SK-N-SH (cell line): ENCODE measurements at regions not wholly inside any gene's neighbourhood (a gene's known extent, or its start where the extent isn't known, plus 50 kb on each side); places are given as distances from the start of the nearest gene placed in this dataset.

Experiments used
- CTCF ChIA-PET: fragments of 300-600, 350-600 bp; formaldehyde crosslinking; extraction: SDS; loops from one replicate; lab custom pipeline; 2021; lab: Yijun Ruan, JAX
- POLR2A ChIA-PET: fragments of 350-600 bp; sonication (Branson Sonifier 250); formaldehyde crosslinking; extraction: SDS; loops from one replicate; lab custom pipeline; 2020; ENCODE audit warnings: antibody characterized with exemption, inconsistent platforms; lab: Yijun Ruan, JAX
- DNase-seq: peaks from one replicate; pipeline ENCODE4 v3.0.0; 2012
- H2AFZ ChIP-seq: fragments of 200-600 bp; sonication (generic); 2 replicates; pipeline ENCODE4 v1.8.1; 2016; ENCODE audit warnings: antibody characterized with exemption, mild to moderate bottlenecking, low read depth
- H3F3A ChIP-seq: fragments of 200-600 bp; sonication (generic); replicated peaks from 2 replicates; pipeline ENCODE3; 2016; ENCODE audit warnings: antibody characterized with exemption, mild to moderate bottlenecking; ENCODE audit not compliant: insufficient read depth
- H3K27ac ChIP-seq, 2 experiments: fragments of 200-500 bp in 1 of 2; fragments of 200-600 bp in 1 of 2; sonication (Bioruptor generic) in 1 of 2; sonication (generic), shearing (Covaris generic) in 1 of 2; 2 replicates each; pipeline versions ENCODE4 v1.5.1 to v1.6.1; 2014 to 2016; ENCODE audit warnings: low read depth in 2 of 2, inconsistent platforms in 1 of 2, low read length in 1 of 2, mild to moderate bottlenecking in 1 of 2, mixed read lengths in 1 of 2
- H3K27me3 ChIP-seq: fragments of 200-600 bp; sonication (generic), shearing (Covaris generic); 2 replicates; pipeline ENCODE4 v1.6.1; 2016; ENCODE audit warnings: mixed run types; ENCODE audit not compliant: insufficient read depth
- H3K36me3 ChIP-seq, 2 experiments: fragments of 200-500 bp in 1 of 2; fragments of 200-600 bp in 1 of 2; sonication (Bioruptor generic) in 1 of 2; sonication (generic) in 1 of 2; replicated peaks in 1 of 2; 2 replicates each; pipeline versions ENCODE3 to v1.5.1; 2014 to 2016; ENCODE audit warnings: low read length in 1 of 2, mild to moderate bottlenecking in 1 of 2; ENCODE audit not compliant: insufficient read depth in 2 of 2, control insufficient read depth in 1 of 2
- H3K4me1 ChIP-seq, 2 experiments: fragments of 200-500 bp in 1 of 2; fragments of 200-600 bp in 1 of 2; sonication (Bioruptor generic) in 1 of 2; sonication (generic), shearing (Covaris generic) in 1 of 2; 2 replicates each; pipeline versions ENCODE4 v1.5.1 to v1.6.1; 2014 to 2016; ENCODE audit warnings: low read depth in 1 of 2, low read length in 1 of 2, mixed run types in 1 of 2; ENCODE audit not compliant: insufficient read depth in 2 of 2, control insufficient read depth in 1 of 2
- H3K4me2 ChIP-seq: fragments of 200-600 bp; sonication (generic), shearing (Covaris generic); 2 replicates; pipeline ENCODE4 v1.6.1; 2017; ENCODE audit warnings: mixed run types
- H3K4me3 ChIP-seq, 2 experiments: fragments of 200-500 bp in 1 of 2; fragments of 200-600 bp in 1 of 2; sonication (Bioruptor generic) in 1 of 2; sonication (generic), shearing (Covaris generic) in 1 of 2; 2 replicates each; pipeline versions ENCODE4 v1.5.1 to v1.8.1; 2014 to 2016; ENCODE audit warnings: low read depth in 2 of 2, inconsistent platforms in 1 of 2, low read length in 1 of 2, mild to moderate bottlenecking in 1 of 2, mixed read lengths in 1 of 2, moderate library complexity in 1 of 2
- H3K79me2 ChIP-seq: fragments of 200-600 bp; sonication (generic); 2 replicates; pipeline ENCODE4 v1.8.1; 2017; ENCODE audit warnings: mild to moderate bottlenecking; ENCODE audit not compliant: insufficient read depth
- H3K9ac ChIP-seq: fragments of 200-600 bp; sonication (generic); 2 replicates; pipeline ENCODE4 v1.6.1; 2017; ENCODE audit warnings: mixed run types
- H3K9me2 ChIP-seq: fragments of 200-600 bp; sonication (generic); 2 replicates; pipeline ENCODE4 v1.6.1; 2017; ENCODE audit warnings: mixed run types
- H3K9me3 ChIP-seq: fragments of 200-600 bp; sonication (generic); 2 replicates; pipeline ENCODE4 v1.6.1; 2017; ENCODE audit warnings: mixed run types, mild to moderate bottlenecking, moderate library complexity
- H4K20me1 ChIP-seq: fragments of 200-600 bp; sonication (generic); 2 replicates; pipeline ENCODE4 v1.6.1; 2017; ENCODE audit warnings: mild to moderate bottlenecking, mixed run types; ENCODE audit not compliant: insufficient read depth
- CHD2 ChIP-seq: fragments of 150-350 bp; IDR thresholded peaks from 2 replicates; pipeline ENCODE4 v1.6.1; 2018; ENCODE audit warnings: low read length; ENCODE audit not compliant: partially characterized antibody
- GABPA ChIP-seq: IDR thresholded peaks from 2 replicates; pipeline ENCODE4 v1.4.0; 2012; ENCODE audit warnings: low read depth, mild to moderate bottlenecking
- GATA2 ChIP-seq: sonication (generic); formaldehyde crosslinking; IDR thresholded peaks from 2 replicates; pipeline ENCODE4 v1.5.0; 2020; ENCODE audit warnings: mild to moderate bottlenecking, missing genetic modification reagents
- JUND ChIP-seq: IDR thresholded peaks from 2 replicates; pipeline ENCODE4 v1.4.0; 2012
- RAD21 ChIP-seq: IDR thresholded peaks from 2 replicates; pipeline ENCODE4 v1.6.1; 2012; ENCODE audit warnings: mild to moderate bottlenecking, low read length
- RCOR1 ChIP-seq: fragments of 150-350 bp; IDR thresholded peaks from 2 replicates; pipeline ENCODE4 v1.6.1; 2017; ENCODE audit warnings: antibody characterized with exemption, low read length
- SMC3 ChIP-seq: IDR thresholded peaks from 2 replicates; pipeline ENCODE4 v1.6.1; 2012; ENCODE audit warnings: low read depth, low read length, improper control_type of control experiment
- TAF1 ChIP-seq: IDR thresholded peaks from 2 replicates; pipeline ENCODE4 v1.6.1; 2012; ENCODE audit warnings: low read depth, mild to moderate bottlenecking, low read length, moderate library complexity, borderline replicate concordance
- TCF12 ChIP-seq: IDR thresholded peaks from 2 replicates; pipeline ENCODE4 v1.4.0; 2012
- TEAD4 ChIP-seq: IDR thresholded peaks from 2 replicates; pipeline ENCODE4 v1.4.0; 2012; ENCODE audit warnings: mild to moderate bottlenecking, borderline replicate concordance; ENCODE audit not compliant: insufficient read depth
- WGBS: methylation state at CpG from one replicate; pipeline ENCODE4 v1.1.6; 2017; ENCODE audit warnings: low lambda C conversion rate; 5-methylcytosine and 5-hydroxymethylcytosine counted together
- TF ChIP-seq, protein P1 (sequence below): fragments of 150-350 bp; IDR thresholded peaks from 2 replicates; pipeline ENCODE4 v1.6.1; 2016; ENCODE audit warnings: mild to moderate bottlenecking, low read depth, low read length
- TF ChIP-seq, protein P2 (sequence below): IDR thresholded peaks from 2 replicates; pipeline ENCODE4; 2012
- TF ChIP-seq, protein P3 (sequence below): IDR thresholded peaks from 2 replicates; pipeline ENCODE4 v1.4.0; 2012; ENCODE audit warnings: low read depth

DNA sequence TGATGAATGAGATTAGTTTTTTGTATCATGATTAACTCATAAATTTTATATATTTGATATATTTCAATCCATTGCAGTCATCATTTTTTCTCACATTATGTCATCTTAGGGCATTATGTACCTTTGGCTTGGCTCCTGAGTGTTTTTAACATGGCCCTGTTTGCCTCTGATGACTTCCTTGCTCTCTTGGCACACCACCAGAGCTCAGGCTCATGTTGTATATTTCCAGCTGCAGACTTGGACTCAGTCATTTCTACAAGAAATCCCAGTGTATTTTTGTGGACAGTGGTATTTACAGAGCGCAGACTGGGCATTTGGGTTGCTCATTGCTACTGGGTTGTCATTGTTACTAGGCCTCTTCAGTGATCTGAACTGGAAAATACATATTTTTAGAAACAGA, 188.5 kb downstream of the ADRA2A start (continued):
- TF ChIP-seq, protein P1, sequence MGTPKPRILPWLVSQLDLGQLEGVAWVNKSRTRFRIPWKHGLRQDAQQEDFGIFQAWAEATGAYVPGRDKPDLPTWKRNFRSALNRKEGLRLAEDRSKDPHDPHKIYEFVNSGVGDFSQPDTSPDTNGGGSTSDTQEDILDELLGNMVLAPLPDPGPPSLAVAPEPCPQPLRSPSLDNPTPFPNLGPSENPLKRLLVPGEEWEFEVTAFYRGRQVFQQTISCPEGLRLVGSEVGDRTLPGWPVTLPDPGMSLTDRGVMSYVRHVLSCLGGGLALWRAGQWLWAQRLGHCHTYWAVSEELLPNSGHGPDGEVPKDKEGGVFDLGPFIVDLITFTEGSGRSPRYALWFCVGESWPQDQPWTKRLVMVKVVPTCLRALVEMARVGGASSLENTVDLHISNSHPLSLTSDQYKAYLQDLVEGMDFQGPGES = no peak
- TF ChIP-seq SMC3 (no peak), TCF12 (no peak), RAD21 (no peak), JUND (no peak), TEAD4 (no peak), RCOR1 (no peak)
- TF ChIP-seq, protein P2, sequence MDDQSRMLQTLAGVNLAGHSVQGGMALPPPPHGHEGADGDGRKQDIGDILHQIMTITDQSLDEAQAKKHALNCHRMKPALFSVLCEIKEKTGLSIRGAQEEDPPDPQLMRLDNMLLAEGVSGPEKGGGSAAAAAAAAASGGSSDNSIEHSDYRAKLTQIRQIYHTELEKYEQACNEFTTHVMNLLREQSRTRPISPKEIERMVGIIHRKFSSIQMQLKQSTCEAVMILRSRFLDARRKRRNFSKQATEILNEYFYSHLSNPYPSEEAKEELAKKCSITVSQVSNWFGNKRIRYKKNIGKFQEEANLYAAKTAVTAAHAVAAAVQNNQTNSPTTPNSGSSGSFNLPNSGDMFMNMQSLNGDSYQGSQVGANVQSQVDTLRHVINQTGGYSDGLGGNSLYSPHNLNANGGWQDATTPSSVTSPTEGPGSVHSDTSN = no peak
- TF ChIP-seq, all 33 proteins: peak for 0

DNA sequence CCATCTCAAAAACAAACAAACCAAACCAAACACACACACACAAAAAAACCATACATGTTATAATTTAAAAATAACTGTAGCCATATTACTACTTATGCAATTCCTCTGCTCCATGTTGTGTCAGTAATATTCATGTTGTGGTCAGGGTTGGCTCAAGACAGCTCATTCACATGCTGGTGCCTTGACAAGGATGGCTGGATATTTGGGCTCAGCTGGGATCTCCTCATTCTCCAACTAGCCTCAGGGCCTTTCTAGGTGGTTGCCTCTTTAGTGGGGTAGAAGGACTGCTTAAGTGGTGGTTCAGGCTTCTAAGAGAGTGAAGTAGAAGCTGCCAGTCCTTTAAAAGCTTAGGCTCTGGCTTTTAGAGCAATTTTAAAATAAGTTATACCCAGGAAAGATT, 189.3 kb downstream of the ADRA2A start:
- Histone ChIP-seq H2AFZ (no peak overlapping the region), H3F3A (no peaks in the 10 kb centered on the region), H3K36me3 (no peaks in the 10 kb centered on the region), H3K4me1 (no peaks in the 10 kb centered on the region), H4K20me1 (no peaks in the 10 kb centered on the region), H3K27ac (no peak overlapping the region), H3K4me3 (no peak overlapping the region), H3K9me3 (no peaks in the 10 kb centered on the region), H3K27me3 (no peaks in the 10 kb centered on the region), H3K9me2 (no peaks in the 10 kb centered on the region), H3K4me2 (no peak overlapping the region), H3K9ac (no peak overlapping the region), H3K79me2 (no peaks in the 10 kb centered on the region)
- no peak for DNase-seq
- CTCF ChIA-PET = interaction anchor here (1.3 to 2.0 kb wide), 2 partner anchors 189 to 340 kb away, joined by 3 to 9 read pairs; partner anchors contain the start of gene ADRA2A
- TF ChIP-seq, protein P2 = no peak
- TF ChIP-seq GABPA (no peak), SMC3 (no peak)
- POLR2A ChIA-PET = no interaction called here

DNA sequence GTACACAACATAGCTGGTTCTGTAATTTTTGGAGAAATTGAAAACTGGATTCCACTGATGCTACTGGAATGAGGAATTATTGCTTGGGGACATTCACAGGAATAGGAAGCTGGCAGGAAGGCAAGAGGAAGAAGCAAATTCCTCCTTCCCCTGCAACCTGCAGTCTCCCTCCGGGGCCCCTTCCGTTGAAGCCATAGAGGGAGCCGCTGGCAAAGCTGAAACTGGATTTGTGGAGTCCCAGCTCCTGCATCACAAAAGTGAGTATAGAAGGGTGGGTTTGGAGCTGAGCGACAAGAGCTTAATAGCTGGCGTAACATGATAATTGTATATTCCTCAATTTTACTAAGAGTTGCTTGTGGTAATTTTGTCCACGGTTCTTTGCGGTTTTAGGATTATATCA, 190.8 kb downstream of the ADRA2A start:
- no peak overlapping the region for H3K4me3 ChIP-seq
- no peak overlapping the region for H2AFZ ChIP-seq
- no peak overlapping the region for H3K4me2 ChIP-seq
- H3K9me2 ChIP-seq = no peaks in the 10 kb centered on the region
- no peaks in the 10 kb centered on the region for H3K27me3 ChIP-seq
- H3K79me2 ChIP-seq = no peaks in the 10 kb centered on the region
- H3K9me3 ChIP-seq = no peaks in the 10 kb centered on the region
- no peaks in the 10 kb centered on the region for H3K4me1 ChIP-seq
- no peaks in the 10 kb centered on the region for H4K20me1 ChIP-seq
- no peak for DNase-seq
- no peak overlapping the region for H3K27ac ChIP-seq
- CTCF ChIA-PET = interaction anchor here (0.7 to 1.3 kb wide), 3 partner anchors 10 to 339 kb away, joined by 3 read pairs; partner anchors contain the start of gene ADRA2A
- H3K9ac ChIP-seq = no peak overlapping the region
- POLR2A ChIA-PET = no interaction called here
- H3F3A ChIP-seq = no peaks in the 10 kb centered on the region
- no peaks in the 10 kb centered on the region for H3K36me3 ChIP-seq
- 52% methylated on average over 7 of the region's 7 CpGs for WGBS
- no peak for TF ChIP-seq GATA2 (CRISPR knock-in tag)
- TF ChIP-seq, protein P3, sequence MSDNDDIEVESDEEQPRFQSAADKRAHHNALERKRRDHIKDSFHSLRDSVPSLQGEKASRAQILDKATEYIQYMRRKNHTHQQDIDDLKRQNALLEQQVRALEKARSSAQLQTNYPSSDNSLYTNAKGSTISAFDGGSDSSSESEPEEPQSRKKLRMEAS = no peak
- no peak for TF ChIP-seq SMC3
- TF ChIP-seq TAF1 = no peak
- TF ChIP-seq CHD2 = no peak
